Psoas muscle (tissue), 7 donors: ENCODE measurements at regions not wholly inside any gene's neighbourhood (a gene's known extent, or its start where the extent isn't known, plus 50 kb on each side); places are given as distances from the start of the nearest gene placed in this dataset.

Experiments
- ATAC-seq, 4 donors: fragments of 200-7000 bp; cut with Tn5 transposase; one replicate each; pipeline ENCODE4 v1.9.1; 2020; ENCODE audit warnings: moderate library complexity in 3 of 4, mild to moderate bottlenecking in 2 of 4
- DNase-seq, 2 donors: peaks; one replicate each; pipeline ENCODE4 v3.0.0-alpha.2; 2020
- H3K27ac ChIP-seq: fragments of 200-600 bp; one replicate; pipeline ENCODE4 v1.8.0; 2022
- H3K27me3 ChIP-seq, 3 donors: fragments of 200-600 bp in 1 of 3; one replicate each; pipeline versions ENCODE4 v1.6.1 to v1.8.0; 2013 to 2022; ENCODE audit warnings: low read length in 2 of 3, mild to moderate bottlenecking in 2 of 3, moderate library complexity in 1 of 3; ENCODE audit not compliant: insufficient read depth in 3 of 3
- H3K36me3 ChIP-seq, 2 donors: fragments of 200-600 bp in 1 of 2; one replicate each; pipeline versions ENCODE4 v1.6.1 to v1.8.0; 2013 to 2022; ENCODE audit warnings: low read depth in 1 of 2, mild to moderate bottlenecking in 1 of 2, moderate library complexity in 1 of 2; ENCODE audit not compliant: insufficient read depth in 1 of 2
- H3K4me1 ChIP-seq: fragments of 200-600 bp; one replicate; pipeline ENCODE4 v1.8.0; 2022
- H3K4me3 ChIP-seq: fragments of 200-600 bp; one replicate; pipeline ENCODE4 v1.8.0; 2022; ENCODE audit warnings: mild to moderate bottlenecking
- H3K9me3 ChIP-seq: fragments of 200-600 bp; one replicate; pipeline ENCODE4 v1.8.0; 2022
- CTCF ChIP-seq: fragments of 200-600 bp; IDR thresholded peaks from one replicate; pipeline ENCODE4 v1.8.0; 2022; ENCODE audit warnings: antibody characterized with exemption
- WGBS, 3 donors: extraction: QIAGEN DNeasy Blood & Tissue Kit; methylation state at CpG; one replicate each; pipeline versions ENCODE4 v1.1.6 to v1.1.7; 2013; 5-methylcytosine and 5-hydroxymethylcytosine counted together
- intact Hi-C, 2 donors: fragments of 100-400 bp; cut with DNase I; formaldehyde crosslinking; loops; one replicate each; pipeline versions ENCODE4 v1.11.0 to v1.14.2; 2022
- donor health status: healthy with polysubstance abuse.
- donor health status: DM: no; HTN: no; CAD: no; lungs with moderate emphysema.
- donor health status: Bipolar disorder and iron deficiency.
- donor health status: healthy.
- donor health status: DM: yes; HTN: yes; CAD: no.
- donor health status: DM: no; HTN: no; CAD: no.
- donor health status: DM: yes; HTN: yes; CAD: no.

GRCh38 chr18:5720132-5720531, 175.2 kb downstream of the TMEM200C start:
- Histone ChIP-seq H3K27me3 (no peaks in the 10 kb centered on the region), H3K27ac (no peak overlapping the region), H3K9me3 (no peaks in the 10 kb centered on the region), H3K4me3 (no peak overlapping the region), H3K4me1 (no peaks in the 10 kb centered on the region), H3K36me3 (no peaks in the 10 kb centered on the region)
- TF ChIP-seq CTCF: no peak
- 69 to 77% (median 74%) methylated on average over 9 of the region's 9 CpGs for WGBS, 3 donors
- no peak for ATAC-seq
- no peak for DNase-seq
- intact Hi-C loops: loop anchor here in 1 of 2 donors (5.0 kb wide), 1 partner anchor 48 kb away; no protein-coding TSS in a partner anchor

- no peaks in the 10 kb centered on the region for H3K4me1 ChIP-seq
- H3K27ac ChIP-seq: no peak overlapping the region
- H3K36me3 ChIP-seq: no peaks in the 10 kb centered on the region
- H3K9me3 ChIP-seq: no peaks in the 10 kb centered on the region
- H3K27me3 ChIP-seq: no peaks in the 10 kb centered on the region
- TF ChIP-seq CTCF: no peak
- no peak overlapping the region for H3K4me3 ChIP-seq
- DNase-seq (no peak), ATAC-seq (no peak)
- intact Hi-C loops: no loop called here
Observed at GRCh38 chr18:5717256-5717655, 173.5 kb upstream of the EPB41L3 start.

GRCh38 chr18:5710676-5711075, 166.9 kb upstream of the EPB41L3 start:
- no peak overlapping the region for H3K27ac ChIP-seq
- TF ChIP-seq CTCF: no peak
- no peaks in the 10 kb centered on the region for H3K36me3 ChIP-seq
- no peak for ATAC-seq
- DNase-seq: no peak
- H3K4me1 ChIP-seq: no peaks in the 10 kb centered on the region
- no peak overlapping the region for H3K4me3 ChIP-seq
- H3K27me3 ChIP-seq: no peaks in the 10 kb centered on the region
- intact Hi-C loops: no loop called here
- no peaks in the 10 kb centered on the region for H3K9me3 ChIP-seq
- WGBS, 3 donors: 86 to 89% (median 87%) methylated on average over 2 of the region's 2 CpGs

- Histone ChIP-seq H3K27ac (no peak overlapping the region), H3K36me3 (no peaks in the 10 kb centered on the region), H3K4me1 (no peaks in the 10 kb centered on the region), H3K4me3 (no peak overlapping the region), H3K27me3 (no peaks in the 10 kb centered on the region), H3K9me3 (no peaks in the 10 kb centered on the region)
- no peak for ATAC-seq
- no peak for TF ChIP-seq CTCF
- DNase-seq: no peak
- WGBS, 3 donors: 61 to 76% (median 68%) methylated on average over 4 of the region's 4 CpGs
- intact Hi-C loops: no loop called here
Observed at GRCh38 chr18:5710235-5710634, 166.4 kb upstream of the EPB41L3 start.

- H3K9me3 ChIP-seq: no peaks in the 10 kb centered on the region
- DNase-seq (no peak), ATAC-seq (no peak)
- no peak for TF ChIP-seq CTCF
- no peaks in the 10 kb centered on the region for H3K36me3 ChIP-seq
- H3K4me1 ChIP-seq: no peaks in the 10 kb centered on the region
- intact Hi-C loops: no loop called here
- WGBS, 3 donors: 65 to 73% (median 73%) methylated on average over 8 of the region's 8 CpGs
- H3K27ac ChIP-seq: no peak overlapping the region
- H3K4me3 ChIP-seq: no peak overlapping the region
- H3K27me3 ChIP-seq: no peaks in the 10 kb centered on the region
Observed at GRCh38 chr18:5709476-5710095, 165.8 kb upstream of the EPB41L3 start.
